SHP77 (cell line): ENCODE measurements at regions not wholly inside any gene's neighbourhood (a gene's known extent, or its start where the extent isn't known, plus 50 kb on each side); places are given as distances from the start of the nearest gene placed in this dataset.
"Not testable (repeated sequence)": the region's sequence is repeated elsewhere in the genome, so short reads cannot be mapped to it uniquely, and the experiment has no call there.

ENCODE experiments used
- DNase-seq, 2 experiments: peaks; one replicate each; lab custom pipeline; 2025; lab: John Stamatoyannopoulos, UW

GRCh38 chr4:9110700-9111099, 59.5 kb upstream of the FAM90A26 start:
- not testable (repeated sequence) for DNase-seq

- not testable (repeated sequence) for DNase-seq
These were observed 67.1 kb upstream of the FAM90A26 start for GRCh38 chr4:9103148-9103524.

GRCh38 chr4:9102471-9103147, 67.6 kb upstream of the FAM90A26 start:
- not testable (repeated sequence) for DNase-seq

- DNase-seq, result not testable (repeated sequence)
These were observed 73.9 kb upstream of the FAM90A26 start for GRCh38 chr4:9096330-9096729.

- not testable (repeated sequence) for DNase-seq
These were observed 91.4 kb upstream of the FAM90A26 start for GRCh38 chr4:9078796-9079195.

- not testable (repeated sequence) for DNase-seq
These were observed 93.2 kb upstream of the FAM90A26 start for GRCh38 chr4:9076974-9077373.

GRCh38 chr4:9076486-9076885, 93.7 kb upstream of the FAM90A26 start:
- DNase-seq, result not testable (repeated sequence)

GRCh38 chr4:9073371-9073770, 96.8 kb upstream of the FAM90A26 start:
- not testable (repeated sequence) for DNase-seq

- not testable (repeated sequence) for DNase-seq
These were observed 97.5 kb upstream of the FAM90A26 start for GRCh38 chr4:9072521-9073220.

- not testable (repeated sequence) for DNase-seq
These were observed 102.3 kb upstream of the FAM90A26 start for GRCh38 chr4:9067923-9068322.

GRCh38 chr4:9063612-9064011, 106.6 kb upstream of the FAM90A26 start:
- not testable (repeated sequence) for DNase-seq

- DNase-seq, result not testable (repeated sequence)
These were observed 145.3 kb upstream of the FAM90A26 start for GRCh38 chr4:9024866-9025265.

GRCh38 chr4:9009792-9010191, 138.2 kb upstream of the HMX1 start:
- DNase-seq, result not testable (repeated sequence)

GRCh38 chr4:9008407-9008806, 136.8 kb upstream of the HMX1 start:
- DNase-seq, result not testable (repeated sequence)

GRCh38 chr4:9001153-9001552, 129.5 kb upstream of the HMX1 start:
- DNase-seq, result not testable (repeated sequence)

- not testable (repeated sequence) for DNase-seq
These were observed 128.9 kb upstream of the HMX1 start for GRCh38 chr4:9000505-9001001.

GRCh38 chr4:8992981-8993380, 121.3 kb upstream of the HMX1 start:
- not testable (repeated sequence) for DNase-seq

GRCh38 chr4:8991449-8991848, 119.8 kb upstream of the HMX1 start:
- DNase-seq, result not testable (repeated sequence)

GRCh38 chr4:8990341-8990740, 118.7 kb upstream of the HMX1 start:
- DNase-seq, result not testable (repeated sequence)

GRCh38 chr4:8985786-8986185, 114.1 kb upstream of the HMX1 start:
- DNase-seq, result not testable (repeated sequence)

GRCh38 chr4:8984641-8985040, 113.0 kb upstream of the HMX1 start:
- DNase-seq, result not testable (repeated sequence)

- DNase-seq, result not testable (repeated sequence)
These were observed 112.3 kb upstream of the HMX1 start for GRCh38 chr4:8983921-8984320.

GRCh38 chr4:8976466-8977128, 105.0 kb upstream of the HMX1 start:
- DNase-seq, result not testable (repeated sequence)
